ENCODE measurements at regions not wholly inside any gene's neighbourhood (a gene's known extent, or its start where the extent isn't known, plus 50 kb on each side); places are given as distances from the start of the nearest gene placed in this dataset.

DNA sequence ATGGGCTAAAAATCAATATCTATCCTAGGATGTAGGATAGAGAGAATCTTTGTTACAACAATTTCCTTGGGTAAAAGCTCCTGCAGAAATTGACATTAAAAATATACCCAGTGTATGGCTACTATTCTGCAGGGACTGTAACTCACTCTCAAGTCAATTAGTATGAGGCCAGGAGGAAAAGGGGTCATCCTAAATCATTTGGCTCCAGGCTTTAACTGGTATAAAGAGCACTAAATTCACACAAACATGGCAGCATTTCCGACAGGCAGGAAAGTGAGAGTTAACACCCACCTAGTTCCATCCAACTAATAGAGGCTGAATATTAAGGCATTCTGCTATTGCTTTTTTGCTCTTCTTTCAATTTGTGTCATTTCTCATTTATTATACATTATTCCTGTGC is 218.6 kb upstream of the C1orf87 start:
- Histone ChIP-seq H3K9me3 (ENCODE audit: control insufficient read depth, low read depth, low read length) (no peaks in the 10 kb centered on the region), H3K79me1 (ENCODE audit: insufficient read depth, low read depth, low read length, poor library complexity, severe bottlenecking) (no peaks in the 10 kb centered on the region), H2BK120ac (ENCODE audit: low read depth, low read length, poor library complexity, severe bottlenecking) (no peak overlapping the region), H2BK20ac (ENCODE audit: low read depth, low read length, poor library complexity, severe bottlenecking) (no peak overlapping the region), H4K8ac (replicated peaks; ENCODE audit: insufficient read length, low read depth, low read length) (no peak overlapping the region), H3K23ac (ENCODE audit: insufficient read length, low read depth, low read length) (no peak overlapping the region), H3K27me3 (ENCODE audit: insufficient read depth, low read length) (no peaks in the 10 kb centered on the region), H3K79me2 (ENCODE audit: insufficient read depth, low read length) (no peaks in the 10 kb centered on the region), H2BK15ac (ENCODE audit: low read depth, low read length) (no peak overlapping the region), H3K9ac (ENCODE audit: extremely low read depth, insufficient read length, low read length) (no peak overlapping the region), H4K20me1 (ENCODE audit: control insufficient read depth, insufficient read depth, insufficient read length) (no peaks in the 10 kb centered on the region), H3K4me1 (ENCODE audit: insufficient read depth, low read length) (no peaks in the 10 kb centered on the region), H3K18ac (ENCODE audit: insufficient read length, low read depth, low read length) (no peak overlapping the region), H2AK5ac (ENCODE audit: insufficient read length, low read length) (no peak overlapping the region), H2BK5ac (ENCODE audit: insufficient read length, low read length) (no peak overlapping the region), H3K4ac (ENCODE audit: low read depth, low read length) (no peak overlapping the region), H2AFZ (ENCODE audit: low read length) (no peak overlapping the region), H3K4me2 (ENCODE audit: insufficient read depth, insufficient read length, low read length) (no peak overlapping the region), H3K14ac (ENCODE audit: insufficient read depth, low read length) (no peak overlapping the region), H4K91ac (ENCODE audit: insufficient read length, low read depth, low read length) (no peak overlapping the region), H3K27ac (ENCODE audit: insufficient read length, low read depth, low read length) (no peak overlapping the region), H3K56ac (ENCODE audit: insufficient read length, low read depth, low read length) (no peak overlapping the region), H3K23me2 (ENCODE audit: insufficient read length, low read depth, low read length, poor library complexity, severe bottlenecking) (no peaks in the 10 kb centered on the region), H4K5ac (ENCODE audit: insufficient read length, low read depth, low read length) (no peak overlapping the region), H3T11ph (ENCODE audit: low read length) (no peak overlapping the region), H2BK12ac (ENCODE audit: insufficient read length, low read depth, low read length) (no peak overlapping the region)
- DNase-seq: no peak
- Mint-ChIP-seq H3K36me3 (ENCODE audit: insufficient read depth in 1 of 3, low read depth in 3 of 3) (no peaks in the 10 kb centered on the region; a peak in 1 of 7 replicates), H3K9me3 (no peaks in the 10 kb centered on the region), H3K27me3 (ENCODE audit: low read depth) (peaks cover 2% of the 10 kb centered on the region; the same call in 1 of the 2 replicates), H3K27ac (no peak overlapping the region), H3K4me3 (no peak overlapping the region), H3K4me1 (no peaks in the 10 kb centered on the region)
- TF ChIP-seq, protein P1, sequence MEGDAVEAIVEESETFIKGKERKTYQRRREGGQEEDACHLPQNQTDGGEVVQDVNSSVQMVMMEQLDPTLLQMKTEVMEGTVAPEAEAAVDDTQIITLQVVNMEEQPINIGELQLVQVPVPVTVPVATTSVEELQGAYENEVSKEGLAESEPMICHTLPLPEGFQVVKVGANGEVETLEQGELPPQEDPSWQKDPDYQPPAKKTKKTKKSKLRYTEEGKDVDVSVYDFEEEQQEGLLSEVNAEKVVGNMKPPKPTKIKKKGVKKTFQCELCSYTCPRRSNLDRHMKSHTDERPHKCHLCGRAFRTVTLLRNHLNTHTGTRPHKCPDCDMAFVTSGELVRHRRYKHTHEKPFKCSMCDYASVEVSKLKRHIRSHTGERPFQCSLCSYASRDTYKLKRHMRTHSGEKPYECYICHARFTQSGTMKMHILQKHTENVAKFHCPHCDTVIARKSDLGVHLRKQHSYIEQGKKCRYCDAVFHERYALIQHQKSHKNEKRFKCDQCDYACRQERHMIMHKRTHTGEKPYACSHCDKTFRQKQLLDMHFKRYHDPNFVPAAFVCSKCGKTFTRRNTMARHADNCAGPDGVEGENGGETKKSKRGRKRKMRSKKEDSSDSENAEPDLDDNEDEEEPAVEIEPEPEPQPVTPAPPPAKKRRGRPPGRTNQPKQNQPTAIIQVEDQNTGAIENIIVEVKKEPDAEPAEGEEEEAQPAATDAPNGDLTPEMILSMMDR (conservative IDR thresholded peaks at IDR 0.05): no peak
- WGBS (ENCODE audit: extremely low coverage, insufficient read length, low lambda C conversion rate): no CpG with 5 or more reads among the region's 1 CpG
